Fibroblast of villous mesenchyme (primary cell): ENCODE measurements at regions not wholly inside any gene's neighbourhood (a gene's known extent, or its start where the extent isn't known, plus 50 kb on each side); places are given as distances from the start of the nearest gene placed in this dataset.

ENCODE experiments used
- DNase-seq: peaks from one replicate; pipeline ENCODE4 v3.0.0-alpha.2; 2010; ENCODE audit warnings: low read depth
- H3K4me3 ChIP-seq: 2 replicates; pipeline ENCODE4 v1.5.1; 2011; ENCODE audit warnings: low read depth, mild to moderate bottlenecking, low read length
- TF ChIP-seq, protein P1 (sequence below): IDR thresholded peaks from 2 replicates; pipeline ENCODE4 v1.5.1; 2012; ENCODE audit warnings: low read depth, mild to moderate bottlenecking, low read length; ENCODE audit not compliant: insufficient read depth

GRCh38 chr1:58903514-58904298 lies 119.9 kb upstream of the JUN start:
- TF ChIP-seq, protein P1, sequence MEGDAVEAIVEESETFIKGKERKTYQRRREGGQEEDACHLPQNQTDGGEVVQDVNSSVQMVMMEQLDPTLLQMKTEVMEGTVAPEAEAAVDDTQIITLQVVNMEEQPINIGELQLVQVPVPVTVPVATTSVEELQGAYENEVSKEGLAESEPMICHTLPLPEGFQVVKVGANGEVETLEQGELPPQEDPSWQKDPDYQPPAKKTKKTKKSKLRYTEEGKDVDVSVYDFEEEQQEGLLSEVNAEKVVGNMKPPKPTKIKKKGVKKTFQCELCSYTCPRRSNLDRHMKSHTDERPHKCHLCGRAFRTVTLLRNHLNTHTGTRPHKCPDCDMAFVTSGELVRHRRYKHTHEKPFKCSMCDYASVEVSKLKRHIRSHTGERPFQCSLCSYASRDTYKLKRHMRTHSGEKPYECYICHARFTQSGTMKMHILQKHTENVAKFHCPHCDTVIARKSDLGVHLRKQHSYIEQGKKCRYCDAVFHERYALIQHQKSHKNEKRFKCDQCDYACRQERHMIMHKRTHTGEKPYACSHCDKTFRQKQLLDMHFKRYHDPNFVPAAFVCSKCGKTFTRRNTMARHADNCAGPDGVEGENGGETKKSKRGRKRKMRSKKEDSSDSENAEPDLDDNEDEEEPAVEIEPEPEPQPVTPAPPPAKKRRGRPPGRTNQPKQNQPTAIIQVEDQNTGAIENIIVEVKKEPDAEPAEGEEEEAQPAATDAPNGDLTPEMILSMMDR, result no peak
- H3K4me3 ChIP-seq, result peak overlapping the region; percentile 53

DNA sequence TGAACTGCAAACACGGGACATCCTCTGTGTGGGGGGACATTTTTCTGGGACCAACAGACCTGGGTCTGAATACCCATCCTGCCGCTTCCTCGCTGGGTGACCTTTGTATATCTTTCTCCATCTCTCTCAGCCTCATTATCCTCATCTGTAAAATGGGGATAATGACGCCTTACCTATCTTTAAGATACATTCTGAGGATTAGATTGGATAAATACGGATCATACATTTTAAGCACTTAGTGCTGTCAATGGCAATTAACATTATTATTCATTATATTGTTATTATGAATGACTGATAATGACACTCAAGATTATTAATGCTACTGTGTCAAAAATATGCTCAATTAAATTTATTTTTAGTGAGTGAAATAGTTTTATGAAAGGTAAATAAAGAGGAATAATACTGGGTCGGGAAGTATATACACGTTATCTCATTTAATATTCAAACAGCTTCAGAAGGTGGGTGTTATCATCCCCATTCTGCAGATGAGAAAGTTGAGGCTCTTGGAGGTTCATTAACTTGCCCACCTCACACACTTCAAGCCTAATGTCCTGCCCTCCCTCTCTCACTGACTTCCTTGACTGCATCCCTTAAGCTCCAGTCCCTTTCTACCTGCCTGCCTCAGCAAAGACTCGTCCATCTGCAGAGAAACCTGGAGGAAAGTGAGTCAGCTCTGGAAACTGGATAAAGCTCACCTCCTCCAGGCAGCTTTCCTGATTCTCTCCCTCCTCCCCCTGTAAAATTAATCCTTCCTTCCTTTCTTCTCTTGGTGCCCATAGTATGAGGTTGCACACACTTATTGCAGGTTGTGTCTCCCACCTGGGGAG lies 120.7 kb upstream of the JUN start:
- DNase-seq, result no peak
- H3K4me3 ChIP-seq, result peak overlapping the region; percentile 53
- TF ChIP-seq, protein P1, result no peak

More at GRCh38 chr1:58903514-58904298, 119.9 kb upstream of the JUN start:
- DNase-seq, result peak; percentile 95

- H3K4me3 ChIP-seq, result no peak overlapping the region
- TF ChIP-seq, protein P1, result no peak
- DNase-seq, result no peak
Observed at GRCh38 chr1:58905126-58905490, 121.3 kb upstream of the JUN start.

- TF ChIP-seq, protein P1, result no peak
- no peak overlapping the region for H3K4me3 ChIP-seq
- DNase-seq, result no peak
Observed at GRCh38 chr1:58905628-58906221, 121.9 kb upstream of the JUN start.

GRCh38 chr1:58907398-58907797 lies 123.6 kb upstream of the JUN start:
- DNase-seq, result no peak
- TF ChIP-seq, protein P1, result no peak
- no peak overlapping the region for H3K4me3 ChIP-seq

DNA sequence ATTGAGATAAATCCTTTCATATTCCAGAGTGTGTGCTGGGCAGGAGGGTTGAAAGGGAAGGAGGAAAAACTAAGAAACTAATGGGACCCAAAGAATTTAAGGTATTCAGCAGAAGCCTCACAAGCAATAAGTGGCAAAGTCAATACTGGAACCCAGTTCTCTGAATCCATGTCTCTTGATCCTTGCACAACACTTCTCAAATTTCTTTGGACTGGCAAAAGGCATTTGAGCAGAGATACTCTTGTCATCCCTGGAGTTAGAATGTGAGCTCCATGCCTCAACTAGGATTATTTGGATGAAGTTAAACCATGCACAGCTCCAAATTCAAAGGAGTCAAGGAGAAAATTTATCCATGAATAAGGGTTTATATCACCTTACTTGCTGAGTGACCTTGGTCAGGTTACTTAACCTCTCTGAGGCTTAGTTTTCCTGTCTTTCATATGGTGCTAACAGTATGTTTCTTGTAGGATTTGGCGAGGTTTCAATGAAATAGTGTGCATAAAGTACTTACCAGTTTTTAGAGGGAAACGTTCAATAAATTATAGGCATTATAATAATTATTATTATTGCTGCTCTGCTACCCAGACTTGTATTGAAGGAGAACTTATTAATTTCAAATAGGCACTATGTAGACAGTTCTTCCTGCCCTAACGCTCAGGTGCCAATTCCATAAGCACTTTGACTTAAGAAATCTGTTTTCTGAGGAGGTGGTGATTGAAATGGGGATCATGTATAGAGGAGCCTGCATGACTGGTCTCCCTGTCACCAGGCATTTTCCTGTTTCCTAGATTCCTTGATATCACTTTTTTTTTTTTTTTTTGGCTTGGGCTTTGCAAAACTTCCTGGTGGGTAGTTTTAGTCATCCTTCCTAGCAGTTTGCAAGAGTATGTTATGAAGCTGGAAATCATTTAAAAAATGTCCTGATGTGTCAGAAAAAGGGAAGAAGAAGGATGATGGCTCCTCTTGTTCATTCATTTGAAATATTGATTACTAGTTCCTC lies 125.0 kb upstream of the JUN start:
- H3K4me3 ChIP-seq, result no peak overlapping the region
- no peak for DNase-seq
- TF ChIP-seq, protein P1, result no peak
